Middle frontal gyrus (tissue), 1 donor: ENCODE measurements at regions not wholly inside any gene's neighbourhood (a gene's known extent, or its start where the extent isn't known, plus 50 kb on each side); places are given as distances from the start of the nearest gene placed in this dataset.
"Not testable (repeated sequence)": the region's sequence is repeated elsewhere in the genome, so short reads cannot be mapped to it uniquely, and the experiment has no call there.

Experiments used
- DNase-seq: peaks from one replicate; pipeline ENCODE4 v3.0.0-alpha.2; 2015; ENCODE audit warnings: low spot score; ENCODE audit errors: extremely low spot score

DNA sequence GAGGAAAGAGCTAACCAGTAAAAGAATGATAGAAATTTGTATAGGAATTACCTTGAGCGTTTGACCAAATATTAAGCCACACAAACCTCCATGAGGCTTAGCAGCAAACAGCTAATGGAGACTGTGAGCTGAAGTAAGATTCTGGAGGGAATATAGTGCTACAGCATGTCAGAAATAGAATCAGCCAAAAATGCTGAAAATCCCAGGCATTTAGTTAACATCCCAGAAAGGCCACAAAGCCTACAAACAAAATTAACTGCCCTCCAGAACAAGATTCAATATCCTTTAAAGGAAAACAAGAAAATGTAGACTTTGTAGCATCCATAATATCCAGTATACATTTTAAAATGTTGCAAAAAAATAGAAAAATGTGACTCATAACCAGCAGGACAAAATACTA, 257.8 kb upstream of the TUSC1 start:
- no peak for DNase-seq

DNA sequence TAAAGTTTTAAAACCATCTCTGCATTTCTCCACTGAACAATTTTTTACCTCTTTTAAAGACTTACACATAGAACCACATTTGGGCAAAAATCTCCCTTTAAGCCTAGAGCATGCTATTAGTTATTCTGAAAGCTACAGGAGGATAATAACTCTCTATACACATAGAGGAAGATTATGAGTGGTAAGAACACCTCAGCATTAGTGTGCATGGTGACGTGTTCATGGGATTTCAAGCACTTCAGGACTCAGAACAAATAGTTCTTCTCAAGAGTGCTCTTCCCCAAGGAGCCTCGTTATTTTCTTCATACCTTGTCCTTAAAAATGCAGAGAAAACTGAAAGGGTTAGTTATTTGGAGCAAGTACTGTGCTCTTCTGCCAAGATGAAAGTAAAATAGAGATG, 256.9 kb upstream of the TUSC1 start:
- no peak for DNase-seq

DNA sequence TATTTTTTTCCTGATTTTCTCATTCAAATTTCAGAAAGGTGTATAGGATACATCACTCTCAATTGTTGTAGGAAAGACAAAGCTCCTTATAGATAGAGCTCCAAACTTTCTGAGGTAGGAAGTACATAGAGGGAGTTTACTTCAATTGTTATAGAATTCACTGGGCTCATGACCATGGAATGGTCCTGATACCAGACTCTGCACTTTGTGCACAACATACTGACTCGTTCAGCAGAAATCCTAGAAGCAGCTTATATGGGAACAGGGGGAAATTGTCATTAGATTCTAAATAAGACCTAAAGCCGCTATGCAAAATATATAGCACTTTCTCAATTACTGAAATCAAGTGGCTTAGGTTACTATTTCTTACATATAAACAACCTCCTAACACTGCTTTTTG, 240.5 kb upstream of the TUSC1 start:
- DNase-seq = no peak

DNA sequence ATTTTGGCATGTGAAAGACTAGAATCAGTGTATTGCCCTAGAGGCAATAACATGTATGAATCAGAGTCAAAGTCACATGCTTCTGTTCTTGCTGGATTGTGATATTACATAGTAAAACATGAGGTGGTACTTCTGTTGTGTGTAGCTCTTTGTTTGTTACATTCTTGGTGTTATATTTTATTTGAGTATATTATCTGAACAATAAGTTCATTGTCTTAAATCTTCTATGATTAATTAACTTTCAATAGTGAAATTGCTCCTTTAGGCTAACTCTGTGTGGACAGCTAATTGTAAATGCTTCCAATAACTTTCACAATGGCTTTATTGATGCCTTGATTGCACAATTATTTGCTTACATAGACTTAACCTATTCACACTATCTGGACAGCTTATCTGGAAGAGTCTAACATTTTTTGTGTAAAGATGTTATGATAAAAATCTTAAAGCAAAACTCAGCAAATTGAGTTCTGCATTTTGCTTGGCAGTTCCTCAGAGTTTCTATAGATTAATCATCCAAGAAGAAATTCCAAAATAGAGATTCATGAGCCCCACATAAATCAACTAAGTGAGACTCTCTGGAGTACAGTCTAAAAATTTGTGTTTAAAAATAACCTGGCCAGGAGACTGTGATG, 239.6 kb upstream of the TUSC1 start:
- no peak for DNase-seq

DNA sequence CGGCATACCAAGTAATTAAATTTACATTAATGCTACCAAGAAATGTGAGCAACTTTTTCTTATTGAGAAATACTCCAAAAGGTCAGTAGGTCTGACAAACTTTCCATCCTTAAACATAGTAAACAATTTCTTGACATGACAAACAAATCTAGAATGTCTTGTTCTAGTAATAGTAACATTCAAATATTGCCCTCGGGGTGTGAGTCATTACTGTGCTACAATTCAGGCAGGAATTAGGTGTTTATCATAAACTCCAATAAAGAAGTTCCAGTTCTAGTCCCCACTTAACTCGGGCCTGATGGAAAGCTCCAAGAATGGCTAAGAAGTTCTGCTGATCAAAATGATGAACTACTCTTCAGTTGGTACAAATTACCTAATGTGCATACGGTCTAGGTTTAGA, 235.6 kb upstream of the TUSC1 start:
- DNase-seq = no peak

DNA sequence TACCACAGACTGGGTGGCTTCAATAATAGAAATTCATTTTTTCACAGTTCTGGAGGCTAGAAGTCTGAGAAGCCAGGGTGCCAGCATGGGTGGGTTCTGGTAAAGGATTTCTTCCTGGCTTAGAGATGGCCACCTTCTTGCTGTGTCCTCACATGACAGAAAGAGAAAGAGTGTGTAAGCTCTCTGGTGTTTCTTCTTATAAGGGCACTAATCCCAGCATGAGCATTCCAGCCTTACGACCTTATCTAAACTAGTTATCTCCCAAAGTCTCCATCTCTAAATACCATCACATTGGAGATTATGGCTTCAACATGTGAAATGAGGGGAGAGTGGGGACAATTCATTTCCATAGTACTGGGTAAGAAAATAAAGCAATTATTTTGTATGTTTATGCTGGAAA, 226.5 kb upstream of the TUSC1 start:
- DNase-seq = no peak

DNA sequence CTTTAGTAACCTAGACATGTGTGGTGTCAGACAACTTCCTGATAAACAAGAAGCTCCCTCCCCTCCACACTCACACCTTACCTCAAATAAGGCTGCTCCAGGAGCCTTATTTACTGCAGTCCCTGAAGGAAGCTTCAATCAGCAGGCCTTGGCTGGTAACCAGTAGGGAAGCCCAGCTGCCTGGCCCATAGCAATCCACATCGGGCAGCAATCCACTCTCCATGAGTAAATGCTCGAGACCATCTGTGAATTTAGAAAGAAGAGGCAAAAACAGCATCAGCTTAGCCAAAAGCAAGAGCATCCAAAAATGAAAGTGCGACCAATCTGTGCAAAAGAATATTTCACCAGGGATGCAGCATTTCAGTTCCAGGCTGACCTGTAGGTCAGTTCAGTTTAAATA, 213.3 kb upstream of the TUSC1 start:
- no peak for DNase-seq

DNA sequence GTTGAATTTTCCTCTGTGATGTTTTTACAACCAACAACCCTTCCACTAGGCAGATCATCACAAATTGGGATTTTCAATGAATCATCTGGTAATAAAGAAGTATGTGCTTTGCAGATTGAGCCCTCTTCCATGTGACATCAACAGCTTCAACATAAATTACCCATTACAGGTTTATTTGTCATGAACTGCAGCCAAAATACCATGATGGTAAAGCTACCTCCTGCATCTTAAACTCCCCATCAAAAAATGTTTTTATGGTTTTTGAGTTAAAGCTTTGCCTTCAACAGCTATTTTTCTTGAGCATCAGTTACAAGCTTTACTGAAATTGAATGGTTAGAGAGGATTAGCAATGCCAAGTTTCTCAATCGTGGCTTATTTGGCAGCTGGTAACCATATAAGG, 211.4 kb upstream of the TUSC1 start:
- no peak for DNase-seq

DNA sequence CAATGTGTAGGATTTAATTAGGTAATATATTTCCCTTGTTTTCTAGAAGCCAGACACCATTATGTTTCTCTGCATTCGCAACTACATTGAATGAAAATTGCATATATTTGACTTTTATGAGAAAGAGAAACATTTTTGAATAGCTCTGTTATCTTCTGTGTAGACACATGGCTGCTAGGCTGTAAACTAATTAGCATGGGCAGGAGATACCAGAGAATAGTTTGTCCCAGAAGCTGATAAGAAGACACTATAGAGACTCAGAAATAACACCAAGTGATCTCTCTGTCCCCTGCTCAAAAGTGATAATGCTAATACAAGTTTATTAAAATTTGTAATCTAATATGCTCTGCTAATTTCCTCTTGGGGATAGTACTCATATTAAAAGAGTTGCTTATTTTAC, 198.0 kb upstream of the TUSC1 start:
- DNase-seq = no peak

DNA sequence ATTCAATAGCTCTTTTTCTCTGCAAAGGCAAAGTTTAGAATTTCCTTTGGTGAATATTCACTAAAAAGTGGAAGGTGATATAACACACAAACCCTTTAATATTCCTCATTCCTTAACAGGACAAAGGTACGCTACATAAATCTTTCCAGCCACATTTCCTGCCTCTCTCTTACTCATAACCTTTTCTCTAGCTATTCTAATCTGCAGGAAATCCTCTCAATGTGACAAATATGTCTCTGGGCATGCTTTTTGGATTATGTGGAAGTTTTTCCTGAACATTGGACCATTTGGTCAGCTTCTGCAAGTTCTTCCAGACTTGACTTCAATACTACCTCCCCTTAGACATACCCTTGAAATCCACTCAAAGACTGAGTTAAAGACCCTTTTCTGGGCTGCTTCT, 186.3 kb upstream of the TUSC1 start:
- DNase-seq = no peak

DNA sequence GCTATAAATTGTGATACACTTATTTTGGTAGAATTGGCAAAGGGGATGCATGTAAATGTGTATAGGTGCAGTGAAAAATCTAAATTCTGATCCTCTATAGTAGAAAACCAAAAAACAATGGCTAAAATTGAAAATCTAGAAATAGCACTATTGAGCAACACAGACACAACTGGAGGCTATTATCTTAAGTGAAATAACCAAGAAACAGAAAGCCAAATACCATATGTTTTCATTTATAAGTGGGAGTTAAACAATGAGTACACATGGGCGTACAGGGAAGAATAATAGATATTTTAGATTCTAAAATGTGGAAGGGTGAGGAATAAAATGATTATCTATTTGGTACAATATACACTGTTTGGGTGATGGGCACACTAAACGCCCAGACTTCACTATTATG, 183.2 kb upstream of the TUSC1 start:
- DNase-seq = no peak

DNA sequence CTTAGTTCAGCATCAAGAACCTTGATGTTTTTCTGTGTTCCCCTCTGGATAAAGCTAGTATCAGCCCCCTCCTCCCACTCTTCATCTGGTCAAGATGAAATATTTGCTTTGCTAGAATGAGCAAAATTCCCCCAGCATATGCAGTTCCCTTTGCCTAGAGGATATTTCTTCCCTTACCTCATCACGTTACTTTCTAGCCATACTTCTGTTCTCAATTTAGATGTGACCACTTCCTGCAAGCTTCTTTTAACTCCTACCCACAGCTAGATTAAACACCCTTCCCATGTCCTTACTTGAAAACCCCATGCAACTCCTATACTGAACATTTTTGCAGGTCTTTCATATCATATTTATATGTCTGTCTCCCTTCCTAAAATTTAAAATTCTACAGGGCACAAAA, 178.9 kb upstream of the TUSC1 start:
- DNase-seq = peak; percentile 8

DNA sequence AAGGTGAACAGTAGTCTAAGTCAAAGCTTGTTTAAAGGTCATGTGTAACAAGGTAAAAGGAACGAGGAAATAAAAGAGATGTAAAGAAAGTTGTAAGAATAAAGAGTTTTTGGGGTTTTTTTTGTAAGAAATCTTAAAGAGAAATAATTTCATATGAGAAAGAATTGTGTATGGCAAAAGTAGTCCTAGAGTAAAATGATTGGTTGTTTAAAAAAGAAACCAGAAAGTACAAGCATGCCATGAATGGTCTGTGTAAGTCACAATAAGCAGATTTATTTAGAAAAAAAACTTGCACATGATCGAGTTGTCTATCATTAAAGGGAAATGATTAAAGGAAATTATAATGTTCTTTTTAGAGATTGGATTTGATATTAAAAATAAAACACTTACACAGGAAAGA, 172.6 kb upstream of the TUSC1 start:
- DNase-seq = no peak

DNA sequence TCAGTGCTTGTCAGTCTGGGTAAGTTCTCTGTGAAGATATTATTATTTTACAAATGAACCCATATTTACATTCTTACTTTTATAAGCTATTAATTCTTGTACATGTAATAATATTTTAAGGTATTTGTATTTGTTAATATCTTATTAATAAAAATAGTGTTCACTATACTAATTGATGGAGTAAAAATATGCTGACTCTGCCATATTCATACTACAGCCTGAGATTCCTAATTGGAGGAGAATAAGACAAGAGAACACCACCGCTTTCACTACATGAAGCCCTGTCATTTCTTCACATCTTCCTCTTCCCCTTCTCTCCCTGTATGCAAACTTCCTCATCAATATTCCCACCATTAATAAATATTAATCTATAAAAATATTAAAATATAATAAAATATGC, 167.6 kb upstream of the TUSC1 start:
- no peak for DNase-seq

DNA sequence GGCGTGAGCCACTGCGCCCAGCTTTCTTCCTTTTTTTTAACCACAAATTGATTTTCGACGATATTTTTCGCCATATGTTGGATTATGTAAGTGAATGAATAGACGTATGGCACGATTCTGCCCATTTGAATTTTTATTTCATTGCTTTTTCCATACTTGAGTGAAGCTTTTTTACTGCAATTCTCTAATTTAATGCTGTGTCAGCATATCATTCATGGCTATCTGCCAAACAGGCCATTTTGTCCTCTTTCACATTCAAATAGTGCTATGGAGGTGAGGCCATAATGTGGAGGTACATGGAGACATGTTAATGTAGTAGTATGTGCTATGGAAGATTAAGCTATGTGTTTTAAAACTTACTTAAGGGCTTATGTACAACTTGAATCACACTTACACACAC, 152.1 kb upstream of the TUSC1 start:
- no peak for DNase-seq

DNA sequence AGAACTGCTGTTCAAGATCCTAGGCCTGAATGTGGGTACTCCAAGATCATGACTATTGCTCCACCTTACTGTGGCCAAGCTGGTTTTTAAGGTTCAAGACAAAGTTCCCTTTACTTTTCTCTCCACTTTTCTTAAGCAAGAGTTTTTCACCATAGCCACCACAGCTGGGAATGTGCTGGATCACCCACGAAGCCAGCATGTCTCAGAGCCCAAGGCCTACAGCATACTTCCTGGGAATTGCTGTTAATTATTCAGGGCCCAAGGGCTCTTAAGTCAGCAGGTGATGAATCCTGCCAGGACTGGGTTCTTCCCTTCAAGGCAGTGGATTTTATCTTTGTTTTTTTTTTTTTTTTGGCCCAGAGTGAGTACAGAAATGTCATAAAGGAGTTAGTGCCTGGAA, 149.4 kb upstream of the TUSC1 start:
- DNase-seq = no peak

DNA sequence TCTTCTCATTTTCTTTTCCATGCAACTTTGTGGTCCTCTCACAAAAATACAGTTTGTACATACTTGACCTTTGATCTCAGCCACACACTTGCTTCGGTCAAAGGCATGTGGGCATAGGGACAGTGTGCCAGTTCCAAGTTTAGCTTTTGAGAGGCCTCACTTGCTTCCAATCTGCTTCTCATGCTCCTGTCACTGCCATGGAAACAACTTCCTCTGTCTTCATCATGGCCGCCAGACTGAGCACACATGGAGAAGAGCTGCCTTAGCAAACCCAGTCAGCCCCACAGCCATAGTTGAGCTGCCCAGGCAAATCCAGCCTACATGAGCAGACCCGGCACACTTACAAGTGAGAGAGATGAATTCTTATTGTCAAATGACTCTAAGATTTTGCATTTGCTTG, 138.2 kb upstream of the TUSC1 start:
- DNase-seq = no peak

DNA sequence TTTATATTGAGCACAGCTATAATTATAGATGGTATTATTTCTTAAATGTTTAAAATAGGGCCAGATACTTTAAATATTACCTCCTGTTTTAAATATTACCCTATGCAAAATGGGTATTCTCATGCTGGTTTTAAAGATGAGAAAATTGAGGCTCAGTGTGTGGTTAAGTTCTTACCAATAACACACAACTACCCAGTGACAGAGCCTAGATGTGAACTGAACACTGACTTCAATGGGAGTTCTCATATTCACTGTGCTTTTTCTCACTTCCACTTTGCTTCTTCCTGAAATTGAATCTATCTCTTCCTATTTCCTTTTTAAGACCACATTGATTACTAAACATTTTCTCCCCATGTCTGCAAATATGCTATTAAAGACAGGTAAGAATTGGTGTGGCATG, 135.8 kb upstream of the TUSC1 start:
- DNase-seq = no peak

DNA sequence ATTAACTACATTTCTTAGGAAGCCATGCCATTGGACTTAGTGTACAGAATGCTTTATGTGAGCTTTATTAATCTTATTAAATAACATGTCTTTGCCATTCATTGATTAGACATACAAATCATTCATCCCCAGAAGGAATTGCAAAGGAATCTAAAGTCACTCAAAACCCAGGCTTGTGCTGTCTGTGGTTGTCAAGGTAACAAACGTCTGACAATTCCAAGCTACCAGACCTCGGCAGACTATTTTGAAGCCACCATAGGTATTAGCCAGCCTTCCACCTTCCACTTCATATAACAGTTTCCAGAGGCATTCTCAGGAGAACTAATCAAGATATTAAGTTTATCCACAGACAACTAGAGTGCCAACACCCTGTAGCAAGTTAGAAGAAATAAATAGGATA, 135.2 kb upstream of the TUSC1 start:
- no peak for DNase-seq

DNA sequence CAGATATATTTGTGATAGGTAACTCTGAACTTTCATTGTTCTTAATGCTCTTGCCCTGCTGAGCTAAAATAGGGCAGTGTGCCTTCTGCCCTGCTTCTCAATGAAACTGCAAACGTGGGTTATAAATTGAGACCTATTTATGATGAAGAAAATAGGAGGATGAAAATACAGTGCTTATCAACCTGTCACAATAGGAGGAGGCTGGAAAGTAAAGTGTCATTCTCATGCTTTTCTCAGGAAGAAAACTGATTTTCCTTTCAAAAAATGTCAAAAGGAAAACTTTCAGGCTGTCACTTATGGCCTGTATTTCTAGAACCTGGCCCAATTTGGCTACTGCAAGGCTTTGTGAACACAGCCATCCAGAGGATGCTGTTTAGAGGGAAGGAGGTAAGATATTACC, 130.3 kb upstream of the TUSC1 start:
- no peak for DNase-seq

DNA sequence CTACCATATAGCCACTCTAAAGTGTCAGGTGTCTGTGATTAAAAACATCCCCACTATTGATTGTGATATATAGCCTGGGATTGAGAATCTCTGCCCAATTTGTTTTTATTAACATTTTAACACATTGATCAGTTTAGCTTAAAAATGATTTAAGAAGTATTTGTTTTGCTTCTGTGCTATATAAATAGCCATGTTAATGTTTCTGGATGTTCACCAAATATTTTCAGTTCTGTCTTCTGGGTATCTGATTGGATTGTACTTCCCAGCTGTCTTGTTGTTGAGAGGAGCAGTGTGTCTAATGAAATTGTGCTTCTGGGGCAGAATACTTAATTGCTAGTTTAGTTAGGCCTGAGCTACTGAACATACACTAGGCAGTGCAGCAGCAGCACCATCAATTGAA, 126.6 kb upstream of the TUSC1 start:
- DNase-seq = no peak

DNA sequence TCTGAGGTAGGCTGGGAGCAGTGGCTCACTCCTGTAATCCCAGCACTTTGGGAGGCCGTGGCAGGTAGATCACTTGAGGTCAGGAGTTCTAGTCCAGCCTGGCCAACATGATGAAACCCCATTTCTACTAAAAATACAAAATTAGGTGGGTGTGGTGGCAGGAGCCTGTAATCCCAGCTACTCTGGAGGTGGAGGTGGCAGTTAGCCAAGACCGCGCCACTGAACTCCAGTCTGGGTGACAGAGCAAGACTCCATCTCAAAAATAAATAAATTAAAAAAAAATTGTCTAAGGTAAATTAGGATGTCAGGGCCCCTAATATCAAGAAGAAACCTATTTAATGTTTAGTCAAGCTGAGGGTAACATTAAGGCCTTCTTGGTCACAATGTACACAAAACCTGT, 123.7 kb upstream of the TUSC1 start:
- DNase-seq = not testable (repeated sequence)

DNA sequence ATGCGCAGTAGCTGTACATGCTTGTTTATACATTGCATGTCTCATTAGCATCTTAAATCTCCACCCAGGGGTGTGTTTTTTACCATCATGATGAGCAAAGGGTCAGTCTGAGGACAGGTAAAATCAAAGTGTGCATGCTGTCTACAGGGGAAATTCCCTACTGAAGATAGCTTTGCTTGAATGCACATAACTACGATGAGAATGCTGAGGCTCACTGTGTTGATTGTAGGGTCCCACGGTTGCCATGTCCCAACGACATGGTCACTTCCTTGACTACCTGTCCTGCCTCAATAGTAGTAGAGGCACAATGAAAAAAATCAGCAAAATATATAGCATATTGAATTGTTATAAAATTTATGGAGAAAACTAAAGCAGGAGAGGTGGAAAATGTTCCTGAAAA, 95.6 kb upstream of the TUSC1 start:
- no peak for DNase-seq

DNA sequence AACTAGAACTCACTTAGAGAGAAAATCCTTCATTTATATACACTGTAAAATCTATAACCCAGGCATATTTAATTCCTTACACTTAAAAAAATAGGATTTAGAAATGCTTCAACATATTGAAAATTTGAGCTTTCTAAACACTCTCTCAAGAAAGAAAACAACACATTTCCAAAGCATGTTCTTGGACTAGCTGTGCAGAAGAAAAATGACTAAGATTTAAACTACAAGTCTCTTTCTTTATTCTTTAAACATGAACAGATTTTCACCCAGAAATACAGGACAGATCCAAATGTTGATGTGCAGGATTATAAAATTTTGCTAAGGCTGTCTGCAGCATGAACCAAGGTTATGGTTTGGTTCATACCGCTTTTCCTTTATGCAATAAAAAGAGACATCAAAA, 77.7 kb upstream of the TUSC1 start:
- DNase-seq = no peak
